Right renal pelvis (tissue), 4 donors: ENCODE measurements at regions not wholly inside any gene's neighbourhood (a gene's known extent, or its start where the extent isn't known, plus 50 kb on each side); places are given as distances from the start of the nearest gene placed in this dataset.

ENCODE experiments used
- DNase-seq, 4 donors: peaks; one replicate each; pipeline ENCODE4 v3.0.0-alpha.2; 2013; ENCODE audit warnings: low read depth in 4 of 4, low spot score in 3 of 4, missing footprints in 1 of 4

DNA sequence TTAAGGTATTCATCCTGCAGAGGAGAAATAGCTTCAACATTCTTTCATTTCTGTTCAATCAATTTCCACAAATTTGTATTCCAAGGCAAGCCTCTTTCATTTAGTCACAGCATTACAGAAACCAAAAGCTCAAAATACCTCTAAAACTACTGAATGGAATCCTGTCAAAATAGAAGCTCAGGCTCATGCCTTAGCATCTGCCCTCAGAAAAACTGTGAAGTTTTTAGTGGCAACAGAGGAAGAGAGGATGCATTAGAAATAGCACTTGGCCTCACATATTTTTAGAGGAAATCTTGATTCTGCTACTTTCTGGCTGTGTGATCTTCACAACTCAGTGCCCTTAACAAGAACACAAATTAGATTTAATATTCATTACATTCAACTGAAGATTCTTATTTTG, 69.1 kb upstream of the GALNT13 start:
- no peak for DNase-seq

DNA sequence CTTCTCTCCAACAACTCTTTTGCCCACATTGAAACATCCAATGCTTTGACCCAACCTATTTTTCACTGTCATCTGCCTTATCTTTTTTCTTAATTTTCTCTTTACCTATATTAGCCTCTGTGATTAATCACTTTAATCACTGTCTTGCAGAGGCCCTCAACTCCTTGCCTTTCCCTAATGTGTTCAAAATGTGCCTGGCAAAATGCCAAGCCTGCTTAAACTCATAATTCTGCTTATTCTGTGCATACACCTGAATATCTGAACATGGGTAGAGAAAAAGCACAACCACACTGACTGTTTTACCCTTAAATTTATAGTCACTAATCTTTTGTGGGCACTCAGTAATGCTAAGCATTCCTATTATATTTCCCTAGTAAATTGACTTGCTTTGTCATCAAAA, 63.0 kb upstream of the GALNT13 start:
- no peak for DNase-seq

GRCh38 chr2:153811516-153811915, 60.2 kb upstream of the GALNT13 start:
- no peak for DNase-seq

DNA sequence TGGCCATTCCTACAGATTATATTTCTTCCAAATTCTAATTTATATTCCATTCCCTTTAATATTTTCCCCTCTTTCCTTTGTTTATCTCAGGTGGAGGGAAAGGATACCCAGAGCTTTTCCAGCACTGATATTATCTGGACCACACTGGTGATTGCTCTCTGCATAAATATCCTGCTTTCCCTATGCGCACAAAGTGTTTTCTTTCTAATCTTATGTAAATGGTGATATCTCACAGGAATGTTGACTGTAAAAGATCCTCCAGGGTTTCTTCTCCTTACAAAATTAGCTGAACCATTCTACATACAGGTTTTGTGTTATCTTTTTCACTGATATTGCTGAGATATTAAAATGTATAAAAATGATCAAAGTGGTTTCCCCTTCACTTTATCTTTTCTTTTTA, 59.1 kb upstream of the GALNT13 start:
- DNase-seq = no peak

DNA sequence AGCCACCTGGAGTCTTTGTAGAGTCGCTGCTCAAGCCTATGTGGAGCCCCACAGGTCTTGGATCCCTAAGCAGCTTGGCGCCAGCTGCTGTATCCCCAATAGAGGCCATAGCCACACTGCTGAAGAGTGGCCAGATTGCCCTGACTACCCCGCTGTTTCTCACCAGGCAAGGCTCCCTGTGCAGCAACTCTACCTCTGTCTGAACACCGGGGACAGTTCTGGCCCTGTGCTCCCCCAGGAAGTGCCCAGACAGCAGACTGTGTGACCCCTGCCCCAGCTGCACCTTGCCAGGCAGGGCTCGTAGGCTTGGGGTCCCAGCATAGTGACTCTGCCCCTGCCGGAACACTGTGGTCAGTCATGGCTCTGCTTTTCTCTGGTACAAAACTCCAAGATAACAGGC, 53.5 kb upstream of the GALNT13 start:
- DNase-seq = no peak

DNA sequence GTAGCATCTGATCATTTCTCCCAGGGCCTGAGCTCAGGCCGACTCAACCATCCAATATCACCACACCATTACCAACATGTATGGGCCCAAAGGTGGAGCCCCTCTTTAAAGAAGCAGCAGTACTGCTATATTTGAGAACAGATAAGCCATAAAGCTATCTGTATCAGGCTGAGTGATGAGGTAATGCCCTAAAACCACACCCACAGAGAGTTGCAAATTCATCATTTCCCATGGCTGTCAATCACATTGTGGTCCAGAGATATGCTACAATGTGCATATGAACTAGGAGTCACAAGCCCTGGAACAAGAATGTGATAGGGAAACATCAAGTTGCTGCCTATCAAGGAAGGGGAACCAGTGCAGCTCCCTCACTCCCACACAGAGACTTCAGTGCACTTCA, 52.6 kb upstream of the GALNT13 start:
- DNase-seq = no peak

- no peak for DNase-seq
Observed at GRCh38 chr2:153819501-153819900, 52.2 kb upstream of the GALNT13 start.
